ENCODE measurements at regions not wholly inside any gene's neighbourhood (a gene's known extent, or its start where the extent isn't known, plus 50 kb on each side); places are given as distances from the start of the nearest gene placed in this dataset.

DNA sequence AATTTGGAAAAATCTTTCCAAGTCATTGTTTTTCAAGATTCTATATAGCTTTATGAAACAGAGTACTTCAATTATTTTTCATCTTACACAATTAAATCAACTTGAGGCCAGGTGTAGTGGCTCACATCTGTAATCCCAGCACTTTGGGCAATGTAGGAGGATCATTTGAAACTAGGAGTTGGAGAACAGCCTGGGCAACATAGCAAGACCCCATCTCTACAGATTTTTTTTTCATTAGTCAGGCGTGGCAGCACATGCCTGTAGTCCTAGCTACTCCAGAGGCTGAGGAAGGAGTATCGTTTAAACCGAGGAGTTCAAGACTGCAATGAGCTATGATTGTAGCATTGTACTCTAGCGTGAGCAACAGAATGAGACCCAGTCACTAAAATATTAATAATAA is 72.9 kb downstream of the BMP4 start:
- DNase-seq (ENCODE audit: low read depth in 1 of 2, low spot score in 1 of 2): no peak
- TF ChIP-seq POLR2AphosphoS5 (IDR thresholded peaks at IDR 0.05; ENCODE audit: low read depth): no peak
- TF ChIP-seq, protein P1, sequence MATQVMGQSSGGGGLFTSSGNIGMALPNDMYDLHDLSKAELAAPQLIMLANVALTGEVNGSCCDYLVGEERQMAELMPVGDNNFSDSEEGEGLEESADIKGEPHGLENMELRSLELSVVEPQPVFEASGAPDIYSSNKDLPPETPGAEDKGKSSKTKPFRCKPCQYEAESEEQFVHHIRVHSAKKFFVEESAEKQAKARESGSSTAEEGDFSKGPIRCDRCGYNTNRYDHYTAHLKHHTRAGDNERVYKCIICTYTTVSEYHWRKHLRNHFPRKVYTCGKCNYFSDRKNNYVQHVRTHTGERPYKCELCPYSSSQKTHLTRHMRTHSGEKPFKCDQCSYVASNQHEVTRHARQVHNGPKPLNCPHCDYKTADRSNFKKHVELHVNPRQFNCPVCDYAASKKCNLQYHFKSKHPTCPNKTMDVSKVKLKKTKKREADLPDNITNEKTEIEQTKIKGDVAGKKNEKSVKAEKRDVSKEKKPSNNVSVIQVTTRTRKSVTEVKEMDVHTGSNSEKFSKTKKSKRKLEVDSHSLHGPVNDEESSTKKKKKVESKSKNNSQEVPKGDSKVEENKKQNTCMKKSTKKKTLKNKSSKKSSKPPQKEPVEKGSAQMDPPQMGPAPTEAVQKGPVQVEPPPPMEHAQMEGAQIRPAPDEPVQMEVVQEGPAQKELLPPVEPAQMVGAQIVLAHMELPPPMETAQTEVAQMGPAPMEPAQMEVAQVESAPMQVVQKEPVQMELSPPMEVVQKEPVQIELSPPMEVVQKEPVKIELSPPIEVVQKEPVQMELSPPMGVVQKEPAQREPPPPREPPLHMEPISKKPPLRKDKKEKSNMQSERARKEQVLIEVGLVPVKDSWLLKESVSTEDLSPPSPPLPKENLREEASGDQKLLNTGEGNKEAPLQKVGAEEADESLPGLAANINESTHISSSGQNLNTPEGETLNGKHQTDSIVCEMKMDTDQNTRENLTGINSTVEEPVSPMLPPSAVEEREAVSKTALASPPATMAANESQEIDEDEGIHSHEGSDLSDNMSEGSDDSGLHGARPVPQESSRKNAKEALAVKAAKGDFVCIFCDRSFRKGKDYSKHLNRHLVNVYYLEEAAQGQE (IDR thresholded peaks at IDR 0.05; ENCODE audit: insufficient replicate concordance, low read depth): no peak
- TF ChIP-seq GABPA (IDR thresholded peaks at IDR 0.05; ENCODE audit: low read depth): no peak
- TF ChIP-seq, protein P2, sequence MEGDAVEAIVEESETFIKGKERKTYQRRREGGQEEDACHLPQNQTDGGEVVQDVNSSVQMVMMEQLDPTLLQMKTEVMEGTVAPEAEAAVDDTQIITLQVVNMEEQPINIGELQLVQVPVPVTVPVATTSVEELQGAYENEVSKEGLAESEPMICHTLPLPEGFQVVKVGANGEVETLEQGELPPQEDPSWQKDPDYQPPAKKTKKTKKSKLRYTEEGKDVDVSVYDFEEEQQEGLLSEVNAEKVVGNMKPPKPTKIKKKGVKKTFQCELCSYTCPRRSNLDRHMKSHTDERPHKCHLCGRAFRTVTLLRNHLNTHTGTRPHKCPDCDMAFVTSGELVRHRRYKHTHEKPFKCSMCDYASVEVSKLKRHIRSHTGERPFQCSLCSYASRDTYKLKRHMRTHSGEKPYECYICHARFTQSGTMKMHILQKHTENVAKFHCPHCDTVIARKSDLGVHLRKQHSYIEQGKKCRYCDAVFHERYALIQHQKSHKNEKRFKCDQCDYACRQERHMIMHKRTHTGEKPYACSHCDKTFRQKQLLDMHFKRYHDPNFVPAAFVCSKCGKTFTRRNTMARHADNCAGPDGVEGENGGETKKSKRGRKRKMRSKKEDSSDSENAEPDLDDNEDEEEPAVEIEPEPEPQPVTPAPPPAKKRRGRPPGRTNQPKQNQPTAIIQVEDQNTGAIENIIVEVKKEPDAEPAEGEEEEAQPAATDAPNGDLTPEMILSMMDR (IDR thresholded peaks at IDR 0.05; ENCODE audit: insufficient read depth, low read length): no peak
- TF ChIP-seq SPI1 (IDR thresholded peaks at IDR 0.05; ENCODE audit: borderline replicate concordance, low read depth): no peak
- H3K27ac ChIP-seq (replicated peaks): no peak overlapping the region
- H3K4me3 ChIP-seq (replicated peaks; ENCODE audit: insufficient read depth, low read length): no peak overlapping the region
- no peaks in the 10 kb centered on the region for H3K27me3 ChIP-seq (ENCODE audit: insufficient read depth, poor library complexity, severe bottlenecking)

DNA sequence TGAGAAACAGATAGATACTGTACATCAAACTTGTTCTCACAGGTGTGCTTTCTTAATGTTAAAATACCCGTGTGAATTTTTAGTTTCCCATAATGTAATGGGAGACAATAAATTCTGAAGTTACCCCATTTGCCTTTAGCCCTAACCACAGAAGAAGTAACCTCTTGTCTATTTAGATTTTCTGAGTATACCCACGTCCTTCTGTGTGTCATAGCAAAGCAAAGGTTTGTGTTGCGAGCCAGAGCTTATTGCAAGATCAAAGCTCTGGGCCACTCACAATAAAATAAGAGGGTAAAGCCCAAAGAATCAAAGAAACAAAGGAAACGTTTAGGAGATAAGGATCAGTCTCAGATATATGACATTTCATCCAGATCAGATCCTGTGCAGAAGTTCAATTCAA is 73.9 kb downstream of the BMP4 start:
- no peaks in the 10 kb centered on the region for H3K27me3 ChIP-seq (ENCODE audit: insufficient read depth, poor library complexity, severe bottlenecking)
- no peak overlapping the region for H3K27ac ChIP-seq (replicated peaks)
- no peak for DNase-seq (ENCODE audit: low read depth in 1 of 2, low spot score in 1 of 2)
- TF ChIP-seq, protein P1 (IDR thresholded peaks at IDR 0.05; ENCODE audit: insufficient replicate concordance, low read depth): no peak
- TF ChIP-seq POLR2AphosphoS5 (IDR thresholded peaks at IDR 0.05; ENCODE audit: low read depth) (no peak), SPI1 (IDR thresholded peaks at IDR 0.05; ENCODE audit: borderline replicate concordance, low read depth) (no peak), GABPA (IDR thresholded peaks at IDR 0.05; ENCODE audit: low read depth) (no peak)
- TF ChIP-seq, protein P2 (IDR thresholded peaks at IDR 0.05; ENCODE audit: insufficient read depth, low read length): no peak
- H3K4me3 ChIP-seq (replicated peaks; ENCODE audit: insufficient read depth, low read length): no peak overlapping the region

DNA sequence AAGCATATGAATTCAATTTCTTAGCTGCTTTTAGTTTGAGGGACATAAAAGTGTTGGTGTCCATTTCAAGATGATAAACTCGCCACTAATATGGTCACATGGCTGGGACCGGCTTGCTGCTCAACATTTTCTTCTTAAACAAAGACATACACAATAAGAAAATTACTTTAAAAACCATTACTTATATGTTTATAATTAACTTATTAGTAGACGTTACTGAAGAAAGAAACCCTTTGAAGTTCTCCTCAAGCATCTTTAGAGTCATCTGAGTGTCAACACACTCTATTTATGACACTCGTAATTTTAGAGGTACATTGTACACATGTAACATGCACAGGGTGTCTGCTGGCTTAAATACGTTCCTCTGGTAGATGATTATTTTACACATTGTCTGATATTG is 74.7 kb downstream of the BMP4 start:
- TF ChIP-seq, protein P2 (IDR thresholded peaks at IDR 0.05; ENCODE audit: insufficient read depth, low read length): no peak
- TF ChIP-seq, protein P1 (IDR thresholded peaks at IDR 0.05; ENCODE audit: insufficient replicate concordance, low read depth): no peak
- TF ChIP-seq SPI1 (IDR thresholded peaks at IDR 0.05; ENCODE audit: borderline replicate concordance, low read depth) (no peak), GABPA (IDR thresholded peaks at IDR 0.05; ENCODE audit: low read depth) (no peak), POLR2AphosphoS5 (IDR thresholded peaks at IDR 0.05; ENCODE audit: low read depth) (no peak)
- no peak overlapping the region for H3K27ac ChIP-seq (replicated peaks)
- no peak overlapping the region for H3K4me3 ChIP-seq (replicated peaks; ENCODE audit: insufficient read depth, low read length)

More for the DNA sequence above, 74.7 kb downstream of the BMP4 start:
- H3K27me3 ChIP-seq (ENCODE audit: insufficient read depth, poor library complexity, severe bottlenecking): no peaks in the 10 kb centered on the region
- DNase-seq (ENCODE audit: low read depth in 1 of 2, low spot score in 1 of 2): no peak

Measured in HL-60 (cell line).